GM12891 (cell line): ENCODE measurements at regions not wholly inside any gene's neighbourhood (a gene's known extent, or its start where the extent isn't known, plus 50 kb on each side); places are given as distances from the start of the nearest gene placed in this dataset.

ENCODE experiments used
- DNase-seq: peaks from one replicate; pipeline ENCODE4 v3.0.0; 2011; ENCODE audit warnings: low spot score; ENCODE audit not compliant: insufficient read length
- FAIRE-seq: peaks from 2 replicates; lab custom pipeline; 2011; peaks lifted over from hg19 to GRCh38; lab: Jason Lieb, UNC
- PAX5 ChIP-seq: IDR thresholded peaks from 2 replicates; pipeline ENCODE4 v1.6.1; 2011; ENCODE audit warnings: low read length, moderate library complexity, mild to moderate bottlenecking; ENCODE audit not compliant: insufficient read depth, severe bottlenecking
- POLR2A ChIP-seq: IDR thresholded peaks from 2 replicates; pipeline ENCODE4 v1.6.1; 2011; ENCODE audit warnings: low read depth, low read length, control low read depth
- POLR2AphosphoS5 ChIP-seq: IDR thresholded peaks from 2 replicates; pipeline ENCODE4 v1.6.1; 2011; ENCODE audit warnings: low read depth, low read length, control low read depth
- POU2F2 ChIP-seq: IDR thresholded peaks from 2 replicates; pipeline ENCODE4 v1.6.1; 2011; ENCODE audit warnings: low read depth, mild to moderate bottlenecking, control low read depth, low read length, moderate library complexity
- SPI1 ChIP-seq: IDR thresholded peaks from 2 replicates; pipeline ENCODE4 v1.6.1; 2011; ENCODE audit warnings: low read depth, low read length, control low read depth
- TAF1 ChIP-seq: IDR thresholded peaks from 2 replicates; pipeline ENCODE4 v1.6.1; 2011; ENCODE audit warnings: low read depth, low read length, control low read depth

GRCh38 chr20:59508729-59509128 lies 95.6 kb upstream of the PHACTR3 start:
- FAIRE-seq = no peak
- no peak for DNase-seq
- TF ChIP-seq PAX5 (no peak), SPI1 (peak; percentile 58)

GRCh38 chr20:59512651-59513050 lies 91.7 kb upstream of the PHACTR3 start:
- TF ChIP-seq POLR2AphosphoS5 (no peak), TAF1 (no peak), SPI1 (no peak), POLR2A (no peak), PAX5 (no peak), POU2F2 (no peak)
- no peak for DNase-seq
- FAIRE-seq = no peak

- no peak for FAIRE-seq
Observed at GRCh38 chr20:59514554-59514953, 89.8 kb upstream of the PHACTR3 start.

GRCh38 chr20:59515013-59515905 lies 89.1 kb upstream of the PHACTR3 start:
- FAIRE-seq = no peak
- no peak for TF ChIP-seq POLR2AphosphoS5
- TF ChIP-seq PAX5 = no peak
- TF ChIP-seq POLR2A = no peak
- TF ChIP-seq POU2F2 = no peak
- no peak for TF ChIP-seq TAF1
- TF ChIP-seq SPI1 = no peak
- no peak for DNase-seq

More at GRCh38 chr20:59514554-59514953, 89.8 kb upstream of the PHACTR3 start:
- TF ChIP-seq POLR2AphosphoS5 (no peak), POU2F2 (no peak), SPI1 (no peak), TAF1 (no peak), PAX5 (no peak), POLR2A (no peak)
- no peak for DNase-seq

GRCh38 chr20:59515906-59516209 lies 88.5 kb upstream of the PHACTR3 start:
- FAIRE-seq (no peak), DNase-seq (no peak)
- TF ChIP-seq POU2F2 (no peak), TAF1 (no peak), POLR2AphosphoS5 (no peak), SPI1 (no peak), POLR2A (no peak), PAX5 (no peak)

GRCh38 chr20:59518881-59519706 lies 85.2 kb upstream of the PHACTR3 start:
- no peak for TF ChIP-seq POLR2A
- TF ChIP-seq POLR2AphosphoS5 = no peak
- 0 out of 2 replicates have a peak, but pooled peaks have one; percentile 24 for TF ChIP-seq SPI1
- TF ChIP-seq PAX5 = no peak
- TF ChIP-seq TAF1 = no peak
- FAIRE-seq = no peak

GRCh38 chr20:59519707-59520014 lies 84.7 kb upstream of the PHACTR3 start:
- FAIRE-seq = no peak
- TF ChIP-seq SPI1 (no peak), POLR2AphosphoS5 (no peak), POU2F2 (no peak), POLR2A (no peak), TAF1 (no peak), PAX5 (no peak)
- no peak for DNase-seq

More at GRCh38 chr20:59518881-59519706, 85.2 kb upstream of the PHACTR3 start:
- DNase-seq = peak; percentile 66

- no peak for TF ChIP-seq SPI1
- no peak for DNase-seq
- FAIRE-seq = no peak
Observed at GRCh38 chr20:59520814-59521213, 83.5 kb upstream of the PHACTR3 start.

GRCh38 chr20:59525500-59526241 lies 78.7 kb upstream of the PHACTR3 start:
- no peak for TF ChIP-seq PAX5
- TF ChIP-seq POLR2AphosphoS5 = no peak
- peak; percentile 35 for DNase-seq
- no peak for FAIRE-seq
